NB4 (cell line): ENCODE measurements at regions not wholly inside any gene's neighbourhood (a gene's known extent, or its start where the extent isn't known, plus 50 kb on each side); places are given as distances from the start of the nearest gene placed in this dataset.
A peak's percentile ranks its signal among the peaks of the same experiment; 100 is the strongest.

Experiments
- DNase-seq: peaks from one replicate; pipeline ENCODE4 v3.0.0; 2010; ENCODE audit warnings: low read depth
- H3K4me3 ChIP-seq: one replicate; pipeline ENCODE4 v1.5.1; 2011; ENCODE audit warnings: mild to moderate bottlenecking, low read depth, low read length, moderate library complexity
- MYC ChIP-seq: IDR thresholded peaks from 2 replicates; pipeline ENCODE4 v1.6.1; 2011; ENCODE audit warnings: low read depth, low read length
- POLR2A ChIP-seq: IDR thresholded peaks from 2 replicates; pipeline ENCODE4 v1.6.1; 2011; ENCODE audit warnings: mild to moderate bottlenecking; ENCODE audit not compliant: insufficient read length; ENCODE audit errors: extremely low read depth
- TF ChIP-seq, protein P1 (sequence below): IDR thresholded peaks from one replicate; pipeline ENCODE4 v1.5.1; 2012; ENCODE audit warnings: low read depth, low read length
- TF ChIP-seq, protein P2 (sequence below): IDR thresholded peaks from 2 replicates; pipeline ENCODE4 v1.6.1; 2011; ENCODE audit warnings: low read depth, low read length

DNA sequence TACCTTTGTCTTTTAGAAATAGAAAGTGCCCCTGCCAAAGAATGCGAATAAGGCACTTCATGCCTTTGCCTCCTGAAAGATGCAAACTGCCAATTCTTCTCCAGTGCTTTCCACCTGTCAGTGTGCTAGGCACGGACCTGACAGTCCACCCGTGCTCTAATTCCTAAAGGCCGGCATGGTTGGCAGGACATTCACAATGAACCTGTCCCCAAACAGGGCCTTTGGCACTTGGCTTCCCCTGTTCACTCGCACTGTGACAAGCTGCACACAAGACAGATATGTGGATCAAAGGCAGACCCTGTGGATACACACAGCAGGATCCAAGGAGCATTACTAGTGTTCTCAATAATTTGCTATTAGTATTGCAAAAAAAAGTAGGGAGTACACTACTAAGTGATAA is 505.7 kb upstream of the AGTR1 start:
- no peak for DNase-seq
- TF ChIP-seq MYC (no peak), POLR2A (no peak)
- TF ChIP-seq, protein P1, sequence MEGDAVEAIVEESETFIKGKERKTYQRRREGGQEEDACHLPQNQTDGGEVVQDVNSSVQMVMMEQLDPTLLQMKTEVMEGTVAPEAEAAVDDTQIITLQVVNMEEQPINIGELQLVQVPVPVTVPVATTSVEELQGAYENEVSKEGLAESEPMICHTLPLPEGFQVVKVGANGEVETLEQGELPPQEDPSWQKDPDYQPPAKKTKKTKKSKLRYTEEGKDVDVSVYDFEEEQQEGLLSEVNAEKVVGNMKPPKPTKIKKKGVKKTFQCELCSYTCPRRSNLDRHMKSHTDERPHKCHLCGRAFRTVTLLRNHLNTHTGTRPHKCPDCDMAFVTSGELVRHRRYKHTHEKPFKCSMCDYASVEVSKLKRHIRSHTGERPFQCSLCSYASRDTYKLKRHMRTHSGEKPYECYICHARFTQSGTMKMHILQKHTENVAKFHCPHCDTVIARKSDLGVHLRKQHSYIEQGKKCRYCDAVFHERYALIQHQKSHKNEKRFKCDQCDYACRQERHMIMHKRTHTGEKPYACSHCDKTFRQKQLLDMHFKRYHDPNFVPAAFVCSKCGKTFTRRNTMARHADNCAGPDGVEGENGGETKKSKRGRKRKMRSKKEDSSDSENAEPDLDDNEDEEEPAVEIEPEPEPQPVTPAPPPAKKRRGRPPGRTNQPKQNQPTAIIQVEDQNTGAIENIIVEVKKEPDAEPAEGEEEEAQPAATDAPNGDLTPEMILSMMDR, result no peak
- TF ChIP-seq, protein P2, sequence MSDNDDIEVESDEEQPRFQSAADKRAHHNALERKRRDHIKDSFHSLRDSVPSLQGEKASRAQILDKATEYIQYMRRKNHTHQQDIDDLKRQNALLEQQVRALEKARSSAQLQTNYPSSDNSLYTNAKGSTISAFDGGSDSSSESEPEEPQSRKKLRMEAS, result no peak

DNA sequence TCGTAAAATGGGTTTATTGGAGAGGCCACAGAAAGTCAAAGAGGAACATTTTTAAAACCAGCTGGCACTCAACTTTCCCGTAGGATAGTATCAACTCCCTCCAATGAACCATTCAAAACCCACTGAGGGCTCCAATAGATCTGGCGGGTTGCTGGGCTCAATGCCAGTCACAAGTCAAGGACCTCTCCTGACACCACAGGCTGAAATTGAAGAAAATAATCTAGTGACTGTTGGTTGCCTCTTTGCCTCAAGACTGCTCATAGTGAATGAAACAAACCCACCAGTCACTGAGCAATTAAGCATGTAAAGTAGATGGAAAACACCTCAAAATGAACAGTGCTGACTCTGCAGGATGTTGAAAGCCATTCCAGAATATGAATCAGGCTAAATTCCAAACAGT is 500.6 kb upstream of the AGTR1 start:
- H3K4me3 ChIP-seq, result no peak overlapping the region
- TF ChIP-seq MYC (no peak), POLR2A (no peak)
- TF ChIP-seq, protein P2, result no peak
- TF ChIP-seq, protein P1, result no peak
- no peak for DNase-seq

More for the DNA sequence above, 505.7 kb upstream of the AGTR1 start:
- H3K4me3 ChIP-seq, result no peak overlapping the region

DNA sequence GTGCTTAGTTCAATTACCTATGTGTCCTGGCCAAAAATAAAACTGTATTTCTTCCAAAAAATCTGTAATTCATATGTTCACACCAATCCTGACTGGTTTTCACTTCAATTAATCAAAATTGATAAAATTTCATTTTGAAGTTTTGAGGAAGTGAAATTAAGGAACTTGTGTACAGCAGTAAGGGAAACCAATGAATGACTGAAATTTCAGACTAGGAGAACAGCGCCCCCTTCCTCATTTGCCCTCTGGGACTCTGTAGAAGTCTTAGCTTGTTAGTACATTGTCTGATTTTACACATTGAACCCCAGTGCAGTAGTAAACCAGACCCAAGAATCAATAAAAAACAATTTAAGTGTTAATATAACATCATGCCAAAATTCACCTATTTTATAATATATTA is 495.3 kb upstream of the AGTR1 start:
- DNase-seq, result peak; percentile 39
- TF ChIP-seq MYC (no peak), POLR2A (no peak)
- TF ChIP-seq, protein P1, result no peak
- TF ChIP-seq, protein P2, result no peak
- H3K4me3 ChIP-seq, result no peak overlapping the region

DNA sequence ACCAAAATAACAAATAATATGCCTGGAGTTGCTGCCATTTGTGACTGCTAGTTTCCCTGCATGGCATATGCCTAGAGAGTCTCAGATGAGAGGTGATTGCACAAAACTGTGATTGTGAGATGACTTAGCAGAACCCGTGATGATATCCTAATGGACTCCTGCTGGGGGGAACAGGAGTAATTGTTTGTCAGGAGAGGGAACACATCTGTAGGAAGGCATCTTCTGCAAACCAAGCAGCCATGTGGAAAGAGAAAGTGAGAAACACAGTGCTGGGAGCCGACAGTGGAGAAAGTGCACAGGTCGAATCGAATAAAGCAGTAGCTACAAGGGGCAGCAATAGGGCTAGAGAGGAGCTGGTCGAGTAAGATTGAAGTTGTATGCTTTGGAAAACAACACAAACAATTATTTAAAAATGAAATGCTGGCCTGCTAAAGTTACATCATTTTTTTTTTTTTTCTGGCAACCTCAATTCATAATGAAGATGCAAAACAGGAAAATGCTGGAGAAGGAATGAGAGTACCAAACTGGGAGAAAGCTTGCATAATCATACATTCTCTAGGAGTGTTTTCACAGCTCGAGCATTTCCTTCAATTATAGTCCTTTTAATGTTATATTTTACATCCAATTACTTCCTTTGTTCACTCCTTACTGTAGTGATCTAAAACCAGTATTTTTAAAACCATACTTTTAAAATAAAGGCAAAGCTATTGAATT is 494.2 kb upstream of the AGTR1 start:
- DNase-seq, result no peak
- TF ChIP-seq MYC (no peak), POLR2A (no peak)
- TF ChIP-seq, protein P1, result no peak
- TF ChIP-seq, protein P2, result no peak
- no peak overlapping the region for H3K4me3 ChIP-seq

DNA sequence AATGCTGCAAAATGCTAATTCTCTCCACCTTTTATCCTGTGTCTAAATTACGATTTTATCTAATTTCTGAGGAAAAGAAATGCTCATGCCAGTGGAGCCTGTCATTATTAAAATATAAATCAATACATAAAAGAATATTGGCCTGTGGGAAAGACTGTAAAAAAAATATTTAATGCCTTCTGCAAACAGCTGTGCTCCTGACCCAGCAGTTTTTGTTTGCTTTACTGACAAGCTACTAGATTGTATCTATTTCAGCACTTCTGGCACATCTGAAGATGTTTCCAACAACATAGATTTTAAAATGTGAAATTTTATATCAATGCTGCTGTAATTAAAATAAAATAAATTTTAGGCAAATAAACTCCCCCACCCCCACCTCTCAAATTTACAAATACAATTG is 493.6 kb upstream of the AGTR1 start:
- H3K4me3 ChIP-seq, result no peak overlapping the region
- DNase-seq, result no peak

More for the DNA sequence above, 493.6 kb upstream of the AGTR1 start:
- TF ChIP-seq, protein P1, result no peak
- TF ChIP-seq, protein P2, result no peak
- TF ChIP-seq MYC (no peak), POLR2A (no peak)
